ENCODE measurements at regions not wholly inside any gene's neighbourhood (a gene's known extent, or its start where the extent isn't known, plus 50 kb on each side); places are given as distances from the start of the nearest gene placed in this dataset.
"Not testable (repeated sequence)": the region's sequence is repeated elsewhere in the genome, so short reads cannot be mapped to it uniquely, and the experiment has no call there.

DNA sequence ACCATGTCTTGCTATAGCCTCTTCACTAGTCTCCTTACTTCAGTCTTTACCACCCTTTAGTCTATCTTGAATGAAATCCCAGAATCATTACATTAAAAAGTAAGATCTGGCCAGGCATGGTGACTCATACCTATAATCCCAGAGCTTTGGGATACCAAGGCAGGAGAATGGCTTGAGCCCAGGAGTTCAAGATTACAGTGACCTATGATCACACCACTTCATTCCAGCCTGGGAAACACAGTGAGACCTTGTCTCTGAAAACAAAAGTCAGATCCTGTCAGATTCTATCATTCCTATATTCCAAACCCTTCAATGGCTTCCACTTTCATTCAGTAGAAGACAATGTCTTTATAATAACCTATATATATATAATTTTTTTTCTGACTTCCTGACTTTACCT lies 237.7 kb downstream of the UBE2NL start:
- DNase-seq (ENCODE audit: low read depth, low spot score); ATAC-seq; SMC1A ChIA-PET (ENCODE audit: uncharacterized antibody, unreplicated experiment); in situ Hi-C loops (cut with MboI); FAIRE-seq; H3K4me2 ChIP-seq (ENCODE audit: control insufficient read depth, insufficient read depth); POLR2A ChIA-PET; H3K4me1 ChIP-seq (ENCODE audit: control insufficient read depth, insufficient read depth, low read length); H2AFZ ChIP-seq (ENCODE audit: control insufficient read depth, low read depth, low read length); H3K9me3 ChIP-seq (replicated peaks; ENCODE audit: control insufficient read depth, insufficient read depth, low read length); H3K27me3 ChIP-seq (replicated peaks in 1 of 2; ENCODE audit: control insufficient read depth in 2 of 2, insufficient read depth in 2 of 2, low read length in 1 of 2); BruUV-seq (replicated peaks); H3K36me3 ChIP-seq (ENCODE audit: control insufficient read depth in 2 of 2, insufficient read depth in 2 of 2, low read length in 1 of 2); RAD21 ChIA-PET (ENCODE audit: unreplicated experiment); H3K4me3 ChIP-seq; H4K20me1 ChIP-seq (ENCODE audit: control insufficient read depth, insufficient read depth); H3K27ac ChIP-seq (ENCODE audit: control insufficient read depth, insufficient read depth); H3K79me2 ChIP-seq (ENCODE audit: control insufficient read depth, insufficient read depth, low read length); intact Hi-C loops (cut with micrococcal nuclease; ENCODE audit: unreplicated experiment); CTCF ChIA-PET; H3K9ac ChIP-seq (ENCODE audit: control insufficient read depth, insufficient read depth, low read length): not testable (repeated sequence)

DNA sequence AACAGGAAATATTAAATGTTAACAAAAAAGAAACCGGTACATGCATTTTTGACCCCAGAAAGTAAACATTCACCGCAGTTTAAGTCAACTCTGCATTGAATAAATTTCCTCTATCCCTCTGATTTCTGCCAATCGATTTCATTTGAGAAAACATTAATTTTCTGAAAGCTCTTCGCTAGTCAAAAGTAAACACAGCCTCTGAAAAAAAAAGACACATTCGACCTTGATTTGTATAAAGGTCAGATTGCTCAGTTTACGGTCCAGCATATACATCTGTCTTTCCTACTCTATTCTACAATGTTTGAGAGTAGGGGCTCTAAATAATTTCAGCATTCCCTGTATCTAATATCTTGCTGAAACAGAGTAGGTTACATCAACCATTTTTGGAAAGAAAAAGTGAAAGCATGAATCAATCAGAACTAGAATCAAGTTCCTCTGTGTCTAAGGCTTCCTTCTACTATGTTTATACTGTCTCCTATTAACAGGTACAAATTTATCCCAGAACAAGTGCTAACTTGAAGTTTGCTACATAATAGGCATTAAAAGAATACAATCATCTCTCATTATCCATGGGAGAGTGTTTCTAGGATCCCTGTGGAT lies 243.8 kb downstream of the UBE2NL start:
- H3K4me1 ChIP-seq (ENCODE audit: control insufficient read depth, insufficient read depth, low read length); H2AFZ ChIP-seq (ENCODE audit: control insufficient read depth, low read depth, low read length); in situ Hi-C loops (cut with MboI); H3K9me3 ChIP-seq (replicated peaks; ENCODE audit: control insufficient read depth, insufficient read depth, low read length); intact Hi-C loops (cut with micrococcal nuclease; ENCODE audit: unreplicated experiment); H3K27ac ChIP-seq (ENCODE audit: control insufficient read depth, insufficient read depth); POLR2A ChIA-PET; H3K36me3 ChIP-seq (ENCODE audit: control insufficient read depth in 2 of 2, insufficient read depth in 2 of 2, low read length in 1 of 2); CTCF ChIA-PET; H3K79me2 ChIP-seq (ENCODE audit: control insufficient read depth, insufficient read depth, low read length); FAIRE-seq; BruUV-seq (replicated peaks); H4K20me1 ChIP-seq (ENCODE audit: control insufficient read depth, insufficient read depth); ATAC-seq; H3K4me3 ChIP-seq; RAD21 ChIA-PET (ENCODE audit: unreplicated experiment); SMC1A ChIA-PET (ENCODE audit: uncharacterized antibody, unreplicated experiment); H3K27me3 ChIP-seq (replicated peaks in 1 of 2; ENCODE audit: control insufficient read depth in 2 of 2, insufficient read depth in 2 of 2, low read length in 1 of 2); H3K4me2 ChIP-seq (ENCODE audit: control insufficient read depth, insufficient read depth); H3K9ac ChIP-seq (ENCODE audit: control insufficient read depth, insufficient read depth, low read length); DNase-seq (ENCODE audit: low read depth, low spot score): not testable (repeated sequence)
- 9% methylated on average over 5 of the region's 6 CpGs for WGBS (ENCODE audit: insufficient coverage, insufficient replicate concordance, low lambda C conversion rate, missing lambda C conversion rate)

DNA sequence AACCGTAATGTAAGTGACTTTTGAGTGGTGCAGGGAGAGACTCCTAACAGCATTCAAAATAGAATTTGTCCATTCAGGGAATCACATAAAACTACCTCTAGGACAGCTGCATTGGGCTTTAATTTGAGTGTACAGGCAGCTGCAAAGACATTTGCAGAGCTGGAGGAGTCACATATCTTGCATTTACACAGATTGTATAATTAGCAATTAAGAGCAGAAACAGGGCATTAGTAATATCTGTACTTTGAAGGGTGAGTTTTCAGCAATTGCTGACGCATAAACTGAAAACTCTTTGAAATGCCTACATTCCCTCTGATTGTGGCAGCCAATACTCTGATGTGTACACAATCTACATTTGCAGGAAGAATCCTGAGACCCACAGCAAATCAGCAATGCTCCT lies 245.6 kb downstream of the UBE2NL start:
- FAIRE-seq; DNase-seq (ENCODE audit: low read depth, low spot score); CTCF ChIA-PET; H3K4me2 ChIP-seq (ENCODE audit: control insufficient read depth, insufficient read depth); SMC1A ChIA-PET (ENCODE audit: uncharacterized antibody, unreplicated experiment); H3K36me3 ChIP-seq (ENCODE audit: control insufficient read depth in 2 of 2, insufficient read depth in 2 of 2, low read length in 1 of 2); intact Hi-C loops (cut with micrococcal nuclease; ENCODE audit: unreplicated experiment); H4K20me1 ChIP-seq (ENCODE audit: control insufficient read depth, insufficient read depth); H3K27ac ChIP-seq (ENCODE audit: control insufficient read depth, insufficient read depth); H2AFZ ChIP-seq (ENCODE audit: control insufficient read depth, low read depth, low read length); H3K79me2 ChIP-seq (ENCODE audit: control insufficient read depth, insufficient read depth, low read length); RAD21 ChIA-PET (ENCODE audit: unreplicated experiment); in situ Hi-C loops (cut with MboI); BruUV-seq (replicated peaks); H3K4me1 ChIP-seq (ENCODE audit: control insufficient read depth, insufficient read depth, low read length); POLR2A ChIA-PET; H3K9ac ChIP-seq (ENCODE audit: control insufficient read depth, insufficient read depth, low read length); H3K27me3 ChIP-seq (replicated peaks in 1 of 2; ENCODE audit: control insufficient read depth in 2 of 2, insufficient read depth in 2 of 2, low read length in 1 of 2); ATAC-seq; H3K9me3 ChIP-seq (replicated peaks; ENCODE audit: control insufficient read depth, insufficient read depth, low read length); H3K4me3 ChIP-seq: not testable (repeated sequence)
- WGBS (ENCODE audit: insufficient coverage, insufficient replicate concordance, low lambda C conversion rate, missing lambda C conversion rate) = 0% methylated on average over 1 of the region's 2 CpGs

DNA sequence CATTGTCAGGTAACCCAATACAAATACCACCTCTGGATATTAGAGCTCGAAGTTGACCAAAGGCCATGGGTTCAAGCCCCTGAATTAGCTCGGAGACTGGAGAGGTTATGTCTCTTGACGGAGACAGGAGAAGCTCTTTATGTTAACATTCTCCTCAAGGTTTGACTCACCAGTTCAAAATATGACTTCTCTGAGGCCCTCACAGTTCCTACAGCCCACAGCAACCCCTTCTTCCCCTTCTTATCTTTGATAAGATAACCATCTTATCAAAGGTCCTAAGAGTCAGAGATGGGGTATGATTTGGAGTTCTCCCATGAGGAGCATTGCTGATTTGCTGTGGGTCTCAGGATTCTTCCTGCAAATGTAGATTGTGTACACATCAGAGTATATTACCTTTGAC lies 246.6 kb downstream of the UBE2NL start:
- DNase-seq (ENCODE audit: low read depth, low spot score); H2AFZ ChIP-seq (ENCODE audit: control insufficient read depth, low read depth, low read length); SMC1A ChIA-PET (ENCODE audit: uncharacterized antibody, unreplicated experiment); BruUV-seq (replicated peaks); H3K79me2 ChIP-seq (ENCODE audit: control insufficient read depth, insufficient read depth, low read length); H3K4me1 ChIP-seq (ENCODE audit: control insufficient read depth, insufficient read depth, low read length); H3K9me3 ChIP-seq (replicated peaks; ENCODE audit: control insufficient read depth, insufficient read depth, low read length); H3K36me3 ChIP-seq (ENCODE audit: control insufficient read depth in 2 of 2, insufficient read depth in 2 of 2, low read length in 1 of 2); FAIRE-seq; H3K27ac ChIP-seq (ENCODE audit: control insufficient read depth, insufficient read depth); H4K20me1 ChIP-seq (ENCODE audit: control insufficient read depth, insufficient read depth); H3K27me3 ChIP-seq (replicated peaks in 1 of 2; ENCODE audit: control insufficient read depth in 2 of 2, insufficient read depth in 2 of 2, low read length in 1 of 2); ATAC-seq; CTCF ChIA-PET; RAD21 ChIA-PET (ENCODE audit: unreplicated experiment); H3K4me3 ChIP-seq; H3K4me2 ChIP-seq (ENCODE audit: control insufficient read depth, insufficient read depth); intact Hi-C loops (cut with micrococcal nuclease; ENCODE audit: unreplicated experiment); POLR2A ChIA-PET; in situ Hi-C loops (cut with MboI); H3K9ac ChIP-seq (ENCODE audit: control insufficient read depth, insufficient read depth, low read length): not testable (repeated sequence)
- no CpG with 5 or more reads among the region's 3 CpGs for WGBS (ENCODE audit: insufficient coverage, insufficient replicate concordance, low lambda C conversion rate, missing lambda C conversion rate)
